ENCODE measurements at regions not wholly inside any gene's neighbourhood (a gene's known extent, or its start where the extent isn't known, plus 50 kb on each side); places are given as distances from the start of the nearest gene placed in this dataset.

DNA sequence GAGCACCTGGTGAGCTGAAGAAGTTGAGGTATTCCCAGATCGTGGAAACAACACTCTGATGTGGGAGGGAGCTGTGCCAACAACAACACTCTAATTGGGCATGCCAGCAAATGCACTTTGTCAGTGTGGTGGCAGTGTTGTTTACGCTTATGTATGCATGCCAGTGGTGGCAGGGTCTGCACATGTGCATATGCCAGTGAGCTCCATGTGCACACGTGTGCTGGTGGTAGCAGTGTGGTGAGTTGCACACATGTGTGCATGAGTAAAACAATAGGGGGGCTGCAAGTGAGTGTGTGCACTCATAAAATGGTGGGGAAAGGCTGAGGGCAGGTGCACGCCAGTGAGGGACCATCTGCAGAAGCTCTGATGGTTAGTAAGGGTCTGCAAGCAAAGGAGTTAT is 134.2 kb downstream of the DMRTA1 start:
- TF ChIP-seq EZH2 (IDR thresholded peaks at IDR 0.05; ENCODE audit: insufficient read depth, poor library complexity, severe bottlenecking) (no peak), EZH2phosphoT487 (IDR thresholded peaks at IDR 0.05; ENCODE audit: insufficient read depth, low read depth) (no peak)
